Liver (tissue), 8 donors: ENCODE measurements at regions not wholly inside any gene's neighbourhood (a gene's known extent, or its start where the extent isn't known, plus 50 kb on each side); places are given as distances from the start of the nearest gene placed in this dataset.

Experiments
- DNase-seq: peaks from one replicate; pipeline ENCODE4 v3.0.0-alpha.2; 2017; ENCODE audit warnings: low spot score
- H3K27ac ChIP-seq, 2 donors: one replicate each; pipeline ENCODE4 v1.7.0; 2013; ENCODE audit warnings: inconsistent platforms in 2 of 2, low read length in 2 of 2, control low read depth in 1 of 2, low read depth in 1 of 2, mild to moderate bottlenecking in 1 of 2
- H3K27me3 ChIP-seq, 4 donors: one replicate each; pipeline versions ENCODE4 v1.6.1 to v1.7.0; 2013; ENCODE audit warnings: low read length in 3 of 4, inconsistent platforms in 1 of 4, mild to moderate bottlenecking in 1 of 4, moderate library complexity in 1 of 4; ENCODE audit not compliant: control insufficient read depth in 4 of 4, insufficient read depth in 4 of 4
- H3K36me3 ChIP-seq, 4 donors: one replicate each; pipeline versions ENCODE4 v1.6.1 to v1.7.0; 2013; ENCODE audit warnings: low read length in 3 of 4, mild to moderate bottlenecking in 3 of 4, low read depth in 1 of 4, moderate library complexity in 1 of 4; ENCODE audit not compliant: control insufficient read depth in 4 of 4, insufficient read depth in 3 of 4
- H3K4me1 ChIP-seq, 4 donors: one replicate each; pipeline versions ENCODE4 v1.6.1 to v1.7.0; 2013; ENCODE audit warnings: low read length in 3 of 4, mild to moderate bottlenecking in 3 of 4, moderate library complexity in 1 of 4; ENCODE audit not compliant: control insufficient read depth in 4 of 4, insufficient read depth in 4 of 4
- H3K4me3 ChIP-seq, 3 donors: one replicate each; pipeline versions ENCODE4 v1.6.1 to v1.7.0; 2013; ENCODE audit warnings: low read length in 3 of 3, control low read depth in 1 of 3, low read depth in 1 of 3, mild to moderate bottlenecking in 1 of 3
- H3K9ac ChIP-seq, 2 donors: one replicate each; pipeline ENCODE4 v1.7.0; 2013; ENCODE audit warnings: low read length in 2 of 2, mild to moderate bottlenecking in 2 of 2, moderate library complexity in 2 of 2, control low read depth in 1 of 2, low read depth in 1 of 2
- H3K9me3 ChIP-seq, 4 donors: one replicate each; pipeline versions ENCODE4 v1.6.1 to v1.7.0; 2013; ENCODE audit warnings: low read length in 3 of 4; ENCODE audit not compliant: control insufficient read depth in 4 of 4
- EGR1 ChIP-seq, 2 donors: IDR thresholded peaks; 2 replicates each; pipeline ENCODE4 v1.6.1; 2016 to 2018; ENCODE audit warnings: antibody characterized with exemption in 2 of 2, low read depth in 2 of 2
- FOXA1 ChIP-seq: IDR thresholded peaks from 2 replicates; pipeline ENCODE4 v1.6.1; 2016; ENCODE audit warnings: antibody characterized with exemption
- FOXA2 ChIP-seq: IDR thresholded peaks from 2 replicates; pipeline ENCODE4 v1.6.1; 2016; ENCODE audit warnings: antibody characterized with exemption
- GABPA ChIP-seq, 2 donors: IDR thresholded peaks in 1 of 2; conservative IDR thresholded peaks in 1 of 2; 2 replicates each; pipeline ENCODE4 v1.6.1; 2016; ENCODE audit warnings: antibody characterized with exemption in 2 of 2, mild to moderate bottlenecking in 1 of 2, moderate library complexity in 1 of 2
- HNF4A ChIP-seq, 2 donors: conservative IDR thresholded peaks; 2 replicates each; pipeline ENCODE4 v1.6.1; 2016; ENCODE audit warnings: antibody characterized with exemption in 2 of 2, mild to moderate bottlenecking in 2 of 2
- HNF4G ChIP-seq: IDR thresholded peaks from 2 replicates; pipeline ENCODE4 v1.6.1; 2016; ENCODE audit warnings: antibody characterized with exemption
- JUND ChIP-seq, 2 donors: IDR thresholded peaks; 2 replicates each; pipeline ENCODE4 v1.6.1; 2016; ENCODE audit warnings: antibody characterized with exemption in 2 of 2
- NR2F2 ChIP-seq: IDR thresholded peaks from 2 replicates; pipeline ENCODE4 v1.6.1; 2016; ENCODE audit warnings: antibody characterized with exemption
- RAD21 ChIP-seq, 2 donors: IDR thresholded peaks; 2 replicates each; pipeline ENCODE4 v1.6.1; 2016; ENCODE audit warnings: antibody characterized with exemption in 2 of 2, mild to moderate bottlenecking in 2 of 2
- RXRA ChIP-seq, 2 donors: IDR thresholded peaks; 2 replicates each; pipeline ENCODE4 v1.6.1; 2017 to 2018; ENCODE audit warnings: antibody characterized with exemption in 2 of 2, mild to moderate bottlenecking in 1 of 2
- SP1 ChIP-seq: IDR thresholded peaks from 2 replicates; pipeline ENCODE4 v1.6.1; 2018; ENCODE audit warnings: antibody characterized with exemption, mild to moderate bottlenecking
- YY1 ChIP-seq: IDR thresholded peaks from 2 replicates; pipeline ENCODE4 v1.6.1; 2016; ENCODE audit warnings: antibody characterized with exemption, mild to moderate bottlenecking
- WGBS: extraction: QIAGEN DNeasy Blood & Tissue Kit; methylation state at CpG from one replicate; pipeline ENCODE4 v1.1.7; 2013; 5-methylcytosine and 5-hydroxymethylcytosine counted together
- TF ChIP-seq, protein P1 (sequence below): IDR thresholded peaks from 2 replicates; pipeline ENCODE4 v1.6.1; 2016; ENCODE audit warnings: antibody characterized with exemption
- TF ChIP-seq, protein P2 (sequence below): IDR thresholded peaks from 2 replicates; pipeline ENCODE4 v1.6.1; 2016; ENCODE audit warnings: antibody characterized with exemption
- TF ChIP-seq, protein P3 (sequence below): fragments of 150-350 bp; IDR thresholded peaks from 2 replicates; pipeline ENCODE4 v1.5.1; 2017; ENCODE audit warnings: improper control_type of control experiment, low read depth, low read length; ENCODE audit not compliant: missing input control
- TF ChIP-seq, protein P4 (sequence below): IDR thresholded peaks from 2 replicates; pipeline ENCODE4 v1.6.1; 2016; ENCODE audit warnings: antibody characterized with exemption, mild to moderate bottlenecking
- TF ChIP-seq, protein P5 (sequence below): IDR thresholded peaks from 2 replicates; pipeline ENCODE4 v1.6.1; 2016; ENCODE audit warnings: antibody characterized with exemption
- donor health status: healthy.
- donor health status: healthy.
- donor health status: healthy.
- donor health status: healthy.
- donor health status: healthy.

DNA sequence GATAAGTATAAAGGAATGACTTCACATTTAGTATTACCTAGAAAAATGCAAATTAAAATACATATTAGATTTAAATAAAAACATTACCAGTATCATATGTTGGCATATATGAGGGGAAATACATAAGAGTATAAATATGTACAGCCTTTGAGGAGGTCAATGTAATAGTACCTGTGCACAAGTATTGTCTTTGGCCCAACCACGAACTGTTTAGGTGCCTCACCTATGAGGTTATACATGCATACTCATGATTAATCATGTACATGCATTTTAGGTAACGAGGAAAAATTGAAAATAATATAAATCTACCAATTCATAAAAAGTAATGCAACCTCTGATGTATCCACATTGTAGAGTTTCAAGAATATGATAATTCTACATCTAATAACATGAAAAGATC is 909.8 kb downstream of the METTL15 start:
- 83% methylated on average over 2 of the region's 2 CpGs for WGBS

DNA sequence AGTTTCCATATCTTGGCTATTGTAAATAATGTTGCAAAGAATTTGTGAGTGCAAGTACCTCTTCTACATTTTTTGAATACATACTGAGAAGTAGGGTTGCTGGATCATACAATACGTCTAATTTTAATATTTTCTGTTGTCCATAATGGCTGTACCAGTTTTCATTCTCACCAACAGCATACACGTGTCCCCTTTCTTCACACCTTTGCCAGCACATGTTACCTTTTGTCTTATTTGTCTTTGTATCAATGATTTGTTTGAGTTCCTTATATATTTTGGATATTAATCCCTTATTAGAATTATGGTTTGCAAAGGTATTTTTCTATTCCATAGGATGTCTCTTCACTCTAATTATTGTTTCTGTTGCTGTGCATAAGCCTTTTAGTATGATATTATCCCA is 904.3 kb downstream of the METTL15 start:
- no peak overlapping the region for H3K9ac ChIP-seq
- H3K36me3 ChIP-seq: no peaks in the 10 kb centered on the region
- WGBS: 14% methylated on average over 2 of the region's 2 CpGs
- DNase-seq: no peak
- no peaks in the 10 kb centered on the region for H3K27me3 ChIP-seq
- no peak overlapping the region for H3K4me3 ChIP-seq
- H3K27ac ChIP-seq: no peak overlapping the region
- no peaks in the 10 kb centered on the region for H3K9me3 ChIP-seq
- no peaks in the 10 kb centered on the region for H3K4me1 ChIP-seq
- TF ChIP-seq, protein P1, sequence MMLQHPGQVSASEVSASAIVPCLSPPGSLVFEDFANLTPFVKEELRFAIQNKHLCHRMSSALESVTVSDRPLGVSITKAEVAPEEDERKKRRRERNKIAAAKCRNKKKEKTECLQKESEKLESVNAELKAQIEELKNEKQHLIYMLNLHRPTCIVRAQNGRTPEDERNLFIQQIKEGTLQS: no peak
- TF ChIP-seq YY1: no peak
- TF ChIP-seq HNF4A (conservative IDR thresholded peaks at IDR 0.05): no peak
- no peak for TF ChIP-seq FOXA2
- no peak for TF ChIP-seq JUND (IDR thresholded peaks at IDR 0.05)
- no peak for TF ChIP-seq RXRA (IDR thresholded peaks at IDR 0.05)
- TF ChIP-seq, protein P2, sequence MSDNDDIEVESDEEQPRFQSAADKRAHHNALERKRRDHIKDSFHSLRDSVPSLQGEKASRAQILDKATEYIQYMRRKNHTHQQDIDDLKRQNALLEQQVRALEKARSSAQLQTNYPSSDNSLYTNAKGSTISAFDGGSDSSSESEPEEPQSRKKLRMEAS: no peak
- TF ChIP-seq, protein P3, sequence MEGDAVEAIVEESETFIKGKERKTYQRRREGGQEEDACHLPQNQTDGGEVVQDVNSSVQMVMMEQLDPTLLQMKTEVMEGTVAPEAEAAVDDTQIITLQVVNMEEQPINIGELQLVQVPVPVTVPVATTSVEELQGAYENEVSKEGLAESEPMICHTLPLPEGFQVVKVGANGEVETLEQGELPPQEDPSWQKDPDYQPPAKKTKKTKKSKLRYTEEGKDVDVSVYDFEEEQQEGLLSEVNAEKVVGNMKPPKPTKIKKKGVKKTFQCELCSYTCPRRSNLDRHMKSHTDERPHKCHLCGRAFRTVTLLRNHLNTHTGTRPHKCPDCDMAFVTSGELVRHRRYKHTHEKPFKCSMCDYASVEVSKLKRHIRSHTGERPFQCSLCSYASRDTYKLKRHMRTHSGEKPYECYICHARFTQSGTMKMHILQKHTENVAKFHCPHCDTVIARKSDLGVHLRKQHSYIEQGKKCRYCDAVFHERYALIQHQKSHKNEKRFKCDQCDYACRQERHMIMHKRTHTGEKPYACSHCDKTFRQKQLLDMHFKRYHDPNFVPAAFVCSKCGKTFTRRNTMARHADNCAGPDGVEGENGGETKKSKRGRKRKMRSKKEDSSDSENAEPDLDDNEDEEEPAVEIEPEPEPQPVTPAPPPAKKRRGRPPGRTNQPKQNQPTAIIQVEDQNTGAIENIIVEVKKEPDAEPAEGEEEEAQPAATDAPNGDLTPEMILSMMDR: no peak
- no peak for TF ChIP-seq FOXA1
- TF ChIP-seq SP1: no peak
- TF ChIP-seq, protein P4, sequence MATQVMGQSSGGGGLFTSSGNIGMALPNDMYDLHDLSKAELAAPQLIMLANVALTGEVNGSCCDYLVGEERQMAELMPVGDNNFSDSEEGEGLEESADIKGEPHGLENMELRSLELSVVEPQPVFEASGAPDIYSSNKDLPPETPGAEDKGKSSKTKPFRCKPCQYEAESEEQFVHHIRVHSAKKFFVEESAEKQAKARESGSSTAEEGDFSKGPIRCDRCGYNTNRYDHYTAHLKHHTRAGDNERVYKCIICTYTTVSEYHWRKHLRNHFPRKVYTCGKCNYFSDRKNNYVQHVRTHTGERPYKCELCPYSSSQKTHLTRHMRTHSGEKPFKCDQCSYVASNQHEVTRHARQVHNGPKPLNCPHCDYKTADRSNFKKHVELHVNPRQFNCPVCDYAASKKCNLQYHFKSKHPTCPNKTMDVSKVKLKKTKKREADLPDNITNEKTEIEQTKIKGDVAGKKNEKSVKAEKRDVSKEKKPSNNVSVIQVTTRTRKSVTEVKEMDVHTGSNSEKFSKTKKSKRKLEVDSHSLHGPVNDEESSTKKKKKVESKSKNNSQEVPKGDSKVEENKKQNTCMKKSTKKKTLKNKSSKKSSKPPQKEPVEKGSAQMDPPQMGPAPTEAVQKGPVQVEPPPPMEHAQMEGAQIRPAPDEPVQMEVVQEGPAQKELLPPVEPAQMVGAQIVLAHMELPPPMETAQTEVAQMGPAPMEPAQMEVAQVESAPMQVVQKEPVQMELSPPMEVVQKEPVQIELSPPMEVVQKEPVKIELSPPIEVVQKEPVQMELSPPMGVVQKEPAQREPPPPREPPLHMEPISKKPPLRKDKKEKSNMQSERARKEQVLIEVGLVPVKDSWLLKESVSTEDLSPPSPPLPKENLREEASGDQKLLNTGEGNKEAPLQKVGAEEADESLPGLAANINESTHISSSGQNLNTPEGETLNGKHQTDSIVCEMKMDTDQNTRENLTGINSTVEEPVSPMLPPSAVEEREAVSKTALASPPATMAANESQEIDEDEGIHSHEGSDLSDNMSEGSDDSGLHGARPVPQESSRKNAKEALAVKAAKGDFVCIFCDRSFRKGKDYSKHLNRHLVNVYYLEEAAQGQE: no peak
- no peak for TF ChIP-seq GABPA (IDR thresholded peaks at IDR 0.05 in 1 of 2, conservative IDR thresholded peaks at IDR 0.05 in 1 of 2)
- no peak for TF ChIP-seq RAD21 (IDR thresholded peaks at IDR 0.05)
- TF ChIP-seq HNF4G: no peak
- TF ChIP-seq, protein P5, sequence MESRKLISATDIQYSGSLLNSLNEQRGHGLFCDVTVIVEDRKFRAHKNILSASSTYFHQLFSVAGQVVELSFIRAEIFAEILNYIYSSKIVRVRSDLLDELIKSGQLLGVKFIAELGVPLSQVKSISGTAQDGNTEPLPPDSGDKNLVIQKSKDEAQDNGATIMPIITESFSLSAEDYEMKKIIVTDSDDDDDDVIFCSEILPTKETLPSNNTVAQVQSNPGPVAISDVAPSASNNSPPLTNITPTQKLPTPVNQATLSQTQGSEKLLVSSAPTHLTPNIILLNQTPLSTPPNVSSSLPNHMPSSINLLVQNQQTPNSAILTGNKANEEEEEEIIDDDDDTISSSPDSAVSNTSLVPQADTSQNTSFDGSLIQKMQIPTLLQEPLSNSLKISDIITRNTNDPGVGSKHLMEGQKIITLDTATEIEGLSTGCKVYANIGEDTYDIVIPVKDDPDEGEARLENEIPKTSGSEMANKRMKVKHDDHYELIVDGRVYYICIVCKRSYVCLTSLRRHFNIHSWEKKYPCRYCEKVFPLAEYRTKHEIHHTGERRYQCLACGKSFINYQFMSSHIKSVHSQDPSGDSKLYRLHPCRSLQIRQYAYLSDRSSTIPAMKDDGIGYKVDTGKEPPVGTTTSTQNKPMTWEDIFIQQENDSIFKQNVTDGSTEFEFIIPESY: no peak
- no peak for TF ChIP-seq NR2F2
- TF ChIP-seq EGR1 (IDR thresholded peaks at IDR 0.05; ENCODE audit: low read depth in 2 of 2): no peak

More for the DNA sequence above, 909.8 kb downstream of the METTL15 start:
- Histone ChIP-seq H3K9ac (no peak overlapping the region), H3K4me1 (no peaks in the 10 kb centered on the region), H3K36me3 (no peaks in the 10 kb centered on the region), H3K27ac (no peak overlapping the region), H3K9me3 (no peaks in the 10 kb centered on the region), H3K4me3 (no peak overlapping the region), H3K27me3 (no peaks in the 10 kb centered on the region)
- TF ChIP-seq, protein P3: no peak
- TF ChIP-seq SP1: no peak
- TF ChIP-seq EGR1 (IDR thresholded peaks at IDR 0.05; ENCODE audit: low read depth in 2 of 2): no peak
- TF ChIP-seq JUND (IDR thresholded peaks at IDR 0.05): no peak
- no peak for TF ChIP-seq YY1
- TF ChIP-seq, protein P5: no peak
- no peak for TF ChIP-seq GABPA (IDR thresholded peaks at IDR 0.05 in 1 of 2, conservative IDR thresholded peaks at IDR 0.05 in 1 of 2)
- DNase-seq: no peak
